DOHH2 (cell line): ENCODE measurements at regions not wholly inside any gene's neighbourhood (a gene's known extent, or its start where the extent isn't known, plus 50 kb on each side); places are given as distances from the start of the nearest gene placed in this dataset.

ENCODE experiments used
- EZH2phosphoT487 ChIP-seq: fragments of 200-600 bp; sonication (generic); IDR thresholded peaks from 2 replicates; pipeline ENCODE4 v1.6.1; 2017; ENCODE audit warnings: borderline replicate concordance, mild to moderate bottlenecking, antibody characterized with exemption, low read length, moderate library complexity, mixed read lengths
- TF ChIP-seq, protein P1 (sequence below): fragments of 200-600 bp; sonication (generic); IDR thresholded peaks from one replicate; pipeline ENCODE4 v1.5.1; 2014; ENCODE audit warnings: antibody characterized with exemption, mild to moderate bottlenecking, low read depth, low read length; ENCODE audit not compliant: poor library complexity, severe bottlenecking

- TF ChIP-seq, protein P1, sequence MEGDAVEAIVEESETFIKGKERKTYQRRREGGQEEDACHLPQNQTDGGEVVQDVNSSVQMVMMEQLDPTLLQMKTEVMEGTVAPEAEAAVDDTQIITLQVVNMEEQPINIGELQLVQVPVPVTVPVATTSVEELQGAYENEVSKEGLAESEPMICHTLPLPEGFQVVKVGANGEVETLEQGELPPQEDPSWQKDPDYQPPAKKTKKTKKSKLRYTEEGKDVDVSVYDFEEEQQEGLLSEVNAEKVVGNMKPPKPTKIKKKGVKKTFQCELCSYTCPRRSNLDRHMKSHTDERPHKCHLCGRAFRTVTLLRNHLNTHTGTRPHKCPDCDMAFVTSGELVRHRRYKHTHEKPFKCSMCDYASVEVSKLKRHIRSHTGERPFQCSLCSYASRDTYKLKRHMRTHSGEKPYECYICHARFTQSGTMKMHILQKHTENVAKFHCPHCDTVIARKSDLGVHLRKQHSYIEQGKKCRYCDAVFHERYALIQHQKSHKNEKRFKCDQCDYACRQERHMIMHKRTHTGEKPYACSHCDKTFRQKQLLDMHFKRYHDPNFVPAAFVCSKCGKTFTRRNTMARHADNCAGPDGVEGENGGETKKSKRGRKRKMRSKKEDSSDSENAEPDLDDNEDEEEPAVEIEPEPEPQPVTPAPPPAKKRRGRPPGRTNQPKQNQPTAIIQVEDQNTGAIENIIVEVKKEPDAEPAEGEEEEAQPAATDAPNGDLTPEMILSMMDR: no peak
- TF ChIP-seq EZH2phosphoT487: no peak
These were observed 97.8 kb upstream of the ZC3H11B start for GRCh38 chr1:219710529-219711194.
